GM23248 (cell line): ENCODE measurements at regions not wholly inside any gene's neighbourhood (a gene's known extent, or its start where the extent isn't known, plus 50 kb on each side); places are given as distances from the start of the nearest gene placed in this dataset.

Experiments
- DNase-seq: peaks from one replicate; pipeline ENCODE4 v3.0.0-alpha.2; 2015
- H2AFZ ChIP-seq: fragments of 200-600 bp; sonication (generic); 2 replicates; pipeline ENCODE4 v1.6.1; 2016; ENCODE audit warnings: antibody characterized with exemption
- H3F3A ChIP-seq: fragments of 200-600 bp; sonication (generic); 2 replicates; pipeline ENCODE4 v1.6.1; 2016; ENCODE audit warnings: mild to moderate bottlenecking, antibody characterized with exemption, mixed run types; ENCODE audit not compliant: insufficient read depth
- H3K27ac ChIP-seq: fragments of 200-600 bp; sonication (generic); 2 replicates; pipeline ENCODE4 v1.5.1; 2016; ENCODE audit warnings: mild to moderate bottlenecking
- H3K27me3 ChIP-seq: fragments of 200-600 bp; sonication (generic); replicated peaks from 2 replicates; pipeline ENCODE4 v1.6.1; 2016; ENCODE audit warnings: mild to moderate bottlenecking; ENCODE audit not compliant: insufficient read depth
- H3K36me3 ChIP-seq: fragments of 200-600 bp; sonication (generic); 2 replicates; pipeline ENCODE4 v1.6.1; 2016; ENCODE audit warnings: low read depth, mild to moderate bottlenecking
- H3K4me1 ChIP-seq: fragments of 200-600 bp; sonication (generic); 2 replicates; pipeline ENCODE4 v1.6.1; 2016; ENCODE audit warnings: mild to moderate bottlenecking; ENCODE audit not compliant: insufficient read depth
- H3K4me2 ChIP-seq: fragments of 200-600 bp; sonication (generic); one replicate; pipeline ENCODE4 v1.6.1; 2016; ENCODE audit warnings: mild to moderate bottlenecking; ENCODE audit not compliant: unreplicated experiment
- H3K4me3 ChIP-seq: fragments of 200-600 bp; sonication (generic); 2 replicates; pipeline ENCODE4 v1.5.1; 2016; ENCODE audit warnings: mild to moderate bottlenecking
- H3K79me2 ChIP-seq: fragments of 200-600 bp; sonication (generic); 2 replicates; pipeline ENCODE4 v1.6.1; 2016; ENCODE audit warnings: mild to moderate bottlenecking; ENCODE audit not compliant: insufficient read depth
- H3K9ac ChIP-seq: fragments of 200-600 bp; sonication (generic); 2 replicates; pipeline ENCODE4 v1.6.1; 2016; ENCODE audit warnings: mild to moderate bottlenecking
- H3K9me2 ChIP-seq: fragments of 200-600 bp; sonication (generic); 2 replicates; pipeline ENCODE4 v1.6.1; 2016; ENCODE audit warnings: mixed run types, mild to moderate bottlenecking, moderate library complexity; ENCODE audit not compliant: insufficient read depth
- H3K9me3 ChIP-seq: fragments of 200-600 bp; sonication (generic); one replicate; pipeline ENCODE4 v1.6.1; 2017; ENCODE audit warnings: low read depth
- H4K20me1 ChIP-seq: fragments of 200-600 bp; sonication (generic); 2 replicates; pipeline ENCODE4 v1.6.0; 2016; ENCODE audit not compliant: insufficient read depth
- EZH2 ChIP-seq: fragments of 200-600 bp; sonication (generic); IDR thresholded peaks from 2 replicates; pipeline ENCODE4 v1.6.1; 2018; ENCODE audit warnings: antibody characterized with exemption, mild to moderate bottlenecking; ENCODE audit not compliant: insufficient read depth, poor library complexity, severe bottlenecking
- EZH2phosphoT487 ChIP-seq: fragments of 200-600 bp; sonication (generic); IDR thresholded peaks from 2 replicates; pipeline ENCODE4 v1.6.1; 2018; ENCODE audit warnings: antibody characterized with exemption, moderate library complexity, mild to moderate bottlenecking, low read depth; ENCODE audit not compliant: insufficient read depth
- WGBS, 2 experiments: methylation state at CpG; one replicate each; pipeline ENCODE4 v1.1.6; 2015 to 2017; ENCODE audit warnings: low lambda C conversion rate in 2 of 2, low coverage in 1 of 2; ENCODE audit errors: missing lambda C conversion rate in 2 of 2; 5-methylcytosine and 5-hydroxymethylcytosine counted together
- in situ Hi-C: fragments of 300-500 bp; cut with MboI; formaldehyde crosslinking; loops from 2 replicates; pipeline ENCODE4 v1.15.0; 2020

GRCh38 chr2:156189584-156189983 lies 142.9 kb downstream of the NR4A2 start:
- DNase-seq = no peak
- Histone ChIP-seq H3F3A (no peaks in the 10 kb centered on the region), H4K20me1 (no peaks in the 10 kb centered on the region), H3K36me3 (no peaks in the 10 kb centered on the region), H3K9ac (no peak overlapping the region), H3K9me3 (no peaks in the 10 kb centered on the region), H3K4me1 (no peaks in the 10 kb centered on the region), H3K27ac (no peak overlapping the region), H3K79me2 (no peaks in the 10 kb centered on the region), H2AFZ (no peak overlapping the region), H3K4me2 (no peak overlapping the region), H3K27me3 (no peaks in the 10 kb centered on the region), H3K4me3 (no peak overlapping the region), H3K9me2 (no peaks in the 10 kb centered on the region)
- 24 to 30% methylated on average over 3 of the region's 3 CpGs for WGBS, 2 experiments
- in situ Hi-C loops = no loop called here
- no peak for TF ChIP-seq EZH2
- TF ChIP-seq EZH2phosphoT487 = no peak

DNA sequence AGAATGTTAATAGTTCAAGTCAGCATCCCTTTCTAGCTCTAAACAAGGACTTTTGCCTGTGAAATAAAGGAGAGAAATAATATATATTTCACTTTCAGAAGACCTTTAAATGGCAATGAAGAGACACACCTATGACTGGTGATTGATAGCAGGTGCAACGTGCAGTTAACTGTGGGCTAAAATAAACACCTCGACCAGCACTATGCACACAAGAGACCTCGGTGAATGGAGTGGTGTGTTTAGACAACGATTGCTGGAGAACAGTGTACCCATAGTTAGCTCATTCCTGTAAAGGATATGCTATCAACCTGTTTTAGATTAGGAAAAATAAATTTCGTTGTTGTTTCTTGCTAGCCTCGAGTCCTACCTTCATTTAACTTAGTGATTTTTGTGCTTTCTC lies 143.4 kb downstream of the NR4A2 start:
- no peaks in the 10 kb centered on the region for H3K9me2 ChIP-seq
- no peak overlapping the region for H3K4me3 ChIP-seq
- WGBS, 2 experiments = 25 to 38% methylated on average over 6 of the region's 6 CpGs
- H3K4me1 ChIP-seq = no peaks in the 10 kb centered on the region
- H3F3A ChIP-seq = no peaks in the 10 kb centered on the region
- H3K27me3 ChIP-seq = no peaks in the 10 kb centered on the region
- H3K9me3 ChIP-seq = no peaks in the 10 kb centered on the region
- no peak for DNase-seq
- no peaks in the 10 kb centered on the region for H3K79me2 ChIP-seq
- H3K27ac ChIP-seq = no peak overlapping the region
- H2AFZ ChIP-seq = no peak overlapping the region
- TF ChIP-seq EZH2phosphoT487 = no peak
- TF ChIP-seq EZH2 = no peak
- in situ Hi-C loops = no loop called here
- no peak overlapping the region for H3K4me2 ChIP-seq
- H4K20me1 ChIP-seq = no peaks in the 10 kb centered on the region; the same call in 1 of the 2 replicates
- H3K36me3 ChIP-seq = no peaks in the 10 kb centered on the region
- H3K9ac ChIP-seq = no peak overlapping the region

DNA sequence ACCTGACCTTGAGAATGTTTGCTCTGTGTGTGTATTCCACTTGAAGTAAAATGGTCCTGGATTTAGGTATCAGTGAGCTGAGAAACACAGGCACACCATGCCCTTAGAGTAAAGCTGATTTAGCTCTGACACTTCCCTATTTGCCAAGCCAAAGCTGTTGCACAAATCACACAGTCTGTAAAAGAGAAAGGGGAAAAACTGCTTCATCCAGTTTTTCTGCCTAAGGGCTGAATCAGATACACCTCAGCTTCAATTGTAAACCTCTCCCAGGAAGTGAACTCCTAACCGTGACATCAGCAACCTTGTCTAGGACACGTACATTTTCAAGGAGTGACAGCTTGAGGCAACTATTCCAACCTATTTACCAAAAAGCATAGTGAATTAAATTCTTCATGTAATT lies 150.4 kb downstream of the NR4A2 start:
- no peaks in the 10 kb centered on the region; the same call in 1 of the 2 replicates for H4K20me1 ChIP-seq
- WGBS, 2 experiments = 38 to 39% methylated on average over 2 of the region's 2 CpGs
- H3F3A ChIP-seq = no peaks in the 10 kb centered on the region
- H3K36me3 ChIP-seq = no peaks in the 10 kb centered on the region
- H3K27ac ChIP-seq = no peak overlapping the region
- no peak for TF ChIP-seq EZH2
- TF ChIP-seq EZH2phosphoT487 = no peak
- no peaks in the 10 kb centered on the region for H3K27me3 ChIP-seq
- H3K4me3 ChIP-seq = no peak overlapping the region
- no peak overlapping the region for H3K4me2 ChIP-seq
- no peak overlapping the region for H2AFZ ChIP-seq
- no peaks in the 10 kb centered on the region for H3K9me3 ChIP-seq
- H3K9ac ChIP-seq = no peak overlapping the region
- in situ Hi-C loops = no loop called here
- H3K9me2 ChIP-seq = no peaks in the 10 kb centered on the region
- H3K4me1 ChIP-seq = no peaks in the 10 kb centered on the region
- H3K79me2 ChIP-seq = no peaks in the 10 kb centered on the region
- no peak for DNase-seq

DNA sequence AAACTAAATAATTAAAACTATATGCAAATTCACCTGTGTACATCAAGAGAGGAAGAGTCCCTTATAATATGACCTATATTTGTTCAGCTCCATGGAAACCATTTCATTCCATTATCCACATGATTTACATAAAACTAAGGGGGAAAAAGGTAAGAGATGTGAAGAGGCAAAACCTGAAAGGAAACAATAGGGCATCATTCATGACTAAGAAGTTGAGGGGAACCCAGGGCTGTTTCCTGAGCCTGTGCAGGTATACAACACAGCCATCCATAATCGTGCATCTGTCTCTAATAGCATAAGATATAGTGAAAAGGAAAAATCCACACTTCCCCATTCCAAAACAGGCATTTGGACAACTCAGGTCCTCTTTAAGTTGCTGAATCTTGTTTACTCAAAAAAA lies 151.3 kb downstream of the NR4A2 start:
- H3K27me3 ChIP-seq = no peaks in the 10 kb centered on the region

DNA sequence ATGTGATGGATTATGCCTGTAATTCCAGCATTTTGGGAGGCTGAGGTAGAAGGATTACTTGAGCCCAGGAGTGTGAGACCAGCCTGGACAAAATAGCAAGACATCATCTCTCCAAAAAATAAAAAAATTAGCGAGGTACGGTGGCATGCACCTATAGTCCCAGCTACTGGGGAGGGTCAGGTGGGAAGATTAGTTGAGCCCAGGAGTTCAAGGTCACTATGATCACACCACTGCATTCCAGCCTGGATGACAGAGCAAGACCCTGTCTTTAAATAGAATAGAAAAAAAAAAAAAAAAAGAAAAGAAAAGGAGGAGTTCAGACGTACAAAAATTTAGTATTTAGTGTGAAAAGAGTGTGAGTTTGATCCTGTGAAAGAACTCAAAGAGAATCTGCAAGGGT lies 154.9 kb downstream of the NR4A2 start:
- no peak overlapping the region for H3K9ac ChIP-seq
- 58 to 59% methylated on average over 3 of the region's 3 CpGs for WGBS, 2 experiments
- in situ Hi-C loops = no loop called here

More for the DNA sequence above, 151.3 kb downstream of the NR4A2 start:
- Histone ChIP-seq H3K4me3 (no peak overlapping the region), H4K20me1 (no peaks in the 10 kb centered on the region; the same call in 1 of the 2 replicates), H2AFZ (no peak overlapping the region), H3K36me3 (no peaks in the 10 kb centered on the region), H3K9me2 (no peaks in the 10 kb centered on the region), H3F3A (no peaks in the 10 kb centered on the region), H3K4me1 (no peaks in the 10 kb centered on the region), H3K79me2 (no peaks in the 10 kb centered on the region), H3K9me3 (no peaks in the 10 kb centered on the region), H3K9ac (no peak overlapping the region), H3K27ac (no peak overlapping the region), H3K4me2 (no peak overlapping the region)
- DNase-seq = no peak
- TF ChIP-seq EZH2phosphoT487 (no peak), EZH2 (no peak)
- 23 to 31% methylated on average over 1 of the region's 1 CpG for WGBS, 2 experiments
- in situ Hi-C loops = no loop called here

More for the DNA sequence above, 154.9 kb downstream of the NR4A2 start:
- H3K9me2 ChIP-seq = no peaks in the 10 kb centered on the region
- DNase-seq = no peak
- H4K20me1 ChIP-seq = no peaks in the 10 kb centered on the region
- no peaks in the 10 kb centered on the region for H3K79me2 ChIP-seq
- no peaks in the 10 kb centered on the region for H3K27me3 ChIP-seq
- H3K36me3 ChIP-seq = no peaks in the 10 kb centered on the region
- no peaks in the 10 kb centered on the region for H3F3A ChIP-seq
- H3K9me3 ChIP-seq = no peaks in the 10 kb centered on the region
- no peak overlapping the region for H3K4me3 ChIP-seq
- no peak overlapping the region for H3K27ac ChIP-seq
- H3K4me1 ChIP-seq = no peaks in the 10 kb centered on the region
- H2AFZ ChIP-seq = no peak overlapping the region
- H3K4me2 ChIP-seq = no peak overlapping the region
- TF ChIP-seq EZH2 (no peak), EZH2phosphoT487 (no peak)
